Mesenchymal stem cell (in vitro differentiated cells and primary cell): ENCODE measurements at regions not wholly inside any gene's neighbourhood (a gene's known extent, or its start where the extent isn't known, plus 50 kb on each side); places are given as distances from the start of the nearest gene placed in this dataset.
"Not testable (repeated sequence)": the region's sequence is repeated elsewhere in the genome, so short reads cannot be mapped to it uniquely, and the experiment has no call there.

Experiments used
- DNase-seq: peaks from one replicate; pipeline ENCODE4 v3.0.0-alpha.2; 2013
- H2AFZ ChIP-seq: one replicate; pipeline ENCODE4 v1.6.1; 2013; ENCODE audit warnings: low read depth, mild to moderate bottlenecking, control low read depth, inconsistent platforms, low read length, moderate library complexity
- H2AK5ac ChIP-seq: 2 replicates; pipeline ENCODE4 v1.6.1; 2013; ENCODE audit warnings: low read length, moderate library complexity, mild to moderate bottlenecking, inconsistent platforms; ENCODE audit not compliant: severe bottlenecking
- H2BK120ac ChIP-seq: one replicate; pipeline ENCODE4 v1.6.1; 2013; ENCODE audit warnings: low read depth, mild to moderate bottlenecking, inconsistent platforms, low read length, moderate library complexity
- H2BK12ac ChIP-seq, 2 experiments: one replicate each; pipeline ENCODE4 v1.6.1; 2013; ENCODE audit warnings: inconsistent platforms in 2 of 2, low read length in 2 of 2, mild to moderate bottlenecking in 2 of 2, moderate library complexity in 2 of 2, control low read depth in 1 of 2
- H2BK15ac ChIP-seq: one replicate; pipeline ENCODE4 v1.6.1; 2013; ENCODE audit warnings: mild to moderate bottlenecking, low read depth, inconsistent platforms; ENCODE audit not compliant: poor library complexity, severe bottlenecking
- H2BK5ac ChIP-seq: 2 replicates; pipeline ENCODE4 v1.6.1; 2013; ENCODE audit warnings: low read depth, mild to moderate bottlenecking, low read length, control low read depth, inconsistent platforms; ENCODE audit not compliant: poor library complexity, severe bottlenecking
- H3K14ac ChIP-seq, 2 experiments: one replicate each; pipeline ENCODE4 v1.6.1; 2013; ENCODE audit warnings: inconsistent platforms in 2 of 2, low read length in 2 of 2, control low read depth in 1 of 2, mild to moderate bottlenecking in 1 of 2, moderate library complexity in 1 of 2
- H3K18ac ChIP-seq, 2 experiments: one replicate each; pipeline ENCODE4 v1.6.1; 2013; ENCODE audit warnings: inconsistent platforms in 2 of 2, low read length in 2 of 2, control low read depth in 1 of 2, low read depth in 1 of 2, mild to moderate bottlenecking in 1 of 2
- H3K23ac ChIP-seq, 2 experiments: one replicate each; pipeline ENCODE4 v1.6.1; 2013; ENCODE audit warnings: inconsistent platforms in 2 of 2, low read length in 2 of 2, mild to moderate bottlenecking in 2 of 2, moderate library complexity in 2 of 2, control low read depth in 1 of 2
- H3K27ac ChIP-seq: 2 replicates; pipeline ENCODE4 v1.5.1; 2013; ENCODE audit warnings: mild to moderate bottlenecking, moderate library complexity, low read length, control low read depth, inconsistent platforms; ENCODE audit not compliant: poor library complexity, severe bottlenecking
- H3K27me3 ChIP-seq, 2 experiments: 2 replicates each; pipeline versions ENCODE4 v1.6.1 to v1.7.0; 2013; ENCODE audit warnings: low read length in 2 of 2, mild to moderate bottlenecking in 2 of 2, moderate library complexity in 2 of 2, control low read depth in 1 of 2, inconsistent platforms in 1 of 2; ENCODE audit not compliant: control insufficient read depth in 1 of 2, insufficient read depth in 1 of 2
- H3K36me3 ChIP-seq, 2 experiments: 2 replicates each; pipeline versions ENCODE4 v1.6.1 to v1.7.0; 2013; ENCODE audit warnings: low read length in 2 of 2, control low read depth in 1 of 2, inconsistent platforms in 1 of 2, low read depth in 1 of 2, mild to moderate bottlenecking in 1 of 2; ENCODE audit not compliant: insufficient read depth in 2 of 2, control insufficient read depth in 1 of 2
- H3K4ac ChIP-seq, 2 experiments: one replicate each; pipeline ENCODE4 v1.6.1; 2013; ENCODE audit warnings: inconsistent platforms in 2 of 2, low read length in 2 of 2, mild to moderate bottlenecking in 2 of 2, moderate library complexity in 2 of 2, control low read depth in 1 of 2, low read depth in 1 of 2
- H3K4me1 ChIP-seq: 2 replicates; pipeline ENCODE4 v1.6.1; 2013; ENCODE audit warnings: low read depth, low read length, control low read depth; ENCODE audit not compliant: control insufficient read depth, insufficient read depth
- H3K4me2 ChIP-seq: 2 replicates; pipeline ENCODE4 v1.6.1; 2013; ENCODE audit warnings: low read length, mild to moderate bottlenecking, inconsistent platforms; ENCODE audit not compliant: poor library complexity, severe bottlenecking
- H3K4me3 ChIP-seq, 2 experiments: 2 replicates each; pipeline versions ENCODE4 v1.5.1 to v1.7.0; 2013; ENCODE audit warnings: low read length in 2 of 2, mild to moderate bottlenecking in 2 of 2, control low read depth in 1 of 2, low read depth in 1 of 2; ENCODE audit not compliant: insufficient read depth in 1 of 2
- H3K79me1 ChIP-seq: replicated peaks from 2 replicates; pipeline ENCODE4 v1.6.1; 2013; ENCODE audit warnings: mild to moderate bottlenecking, control low read depth, low read length, inconsistent platforms; ENCODE audit not compliant: poor library complexity, severe bottlenecking
- H3K9ac ChIP-seq: 2 replicates; pipeline ENCODE4 v1.7.0; 2013; ENCODE audit warnings: mild to moderate bottlenecking, low read length, moderate library complexity
- H3K9me3 ChIP-seq: 2 replicates; pipeline ENCODE4 v1.7.0; 2013; ENCODE audit warnings: mild to moderate bottlenecking, low read length; ENCODE audit not compliant: control insufficient read depth
- H4K8ac ChIP-seq: one replicate; pipeline ENCODE4 v1.6.1; 2013; ENCODE audit warnings: inconsistent platforms, mild to moderate bottlenecking, low read length, moderate library complexity
- H4K91ac ChIP-seq: one replicate; pipeline ENCODE4 v1.6.1; 2013; ENCODE audit warnings: mild to moderate bottlenecking, low read length, inconsistent platforms
- WGBS: methylation state at CpG from one replicate; pipeline ENCODE4 v1.1.7; 2013; ENCODE audit warnings: mixed read lengths; 5-methylcytosine and 5-hydroxymethylcytosine counted together

DNA sequence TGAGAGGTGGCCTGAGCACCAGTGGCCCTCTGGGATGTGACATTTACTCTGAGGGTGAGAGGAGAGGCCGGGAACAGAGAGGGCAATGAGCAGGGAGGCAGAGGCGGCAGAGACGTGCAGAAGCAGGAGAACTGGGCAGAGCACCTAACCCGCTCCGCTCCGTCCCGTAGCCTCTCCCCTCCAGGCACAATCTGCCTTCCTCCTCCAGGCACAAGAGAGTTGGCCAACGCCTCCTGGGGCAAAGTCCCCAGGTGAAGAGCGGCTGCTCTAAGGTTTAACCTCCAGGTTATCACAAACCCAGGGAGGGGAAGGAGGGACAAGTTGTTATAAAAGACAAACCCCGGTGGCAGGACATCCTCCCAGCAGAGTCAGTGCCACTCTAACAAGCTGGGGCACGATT lies 5430.1 kb upstream of the TPTE start:
- H3K36me3 ChIP-seq, H3K9me3 ChIP-seq, H3K4ac ChIP-seq, H4K91ac ChIP-seq, H2BK15ac ChIP-seq, H3K4me2 ChIP-seq, H3K27me3 ChIP-seq, H2BK12ac ChIP-seq, H3K4me3 ChIP-seq, H4K8ac ChIP-seq, H3K79me1 ChIP-seq, H2BK120ac ChIP-seq, H2AFZ ChIP-seq, H2BK5ac ChIP-seq, H3K18ac ChIP-seq, DNase-seq, H3K9ac ChIP-seq, H3K27ac ChIP-seq, H3K23ac ChIP-seq, H3K4me1 ChIP-seq, H2AK5ac ChIP-seq, H3K14ac ChIP-seq: not testable (repeated sequence)
- WGBS: no CpG with 5 or more reads among the region's 11 CpGs

GRCh38 chr21:5095628-5096027 lies 5425.8 kb upstream of the TPTE start:
- not testable (repeated sequence) for H2BK120ac ChIP-seq, H3K4me3 ChIP-seq, H3K79me1 ChIP-seq, H4K8ac ChIP-seq, H2BK12ac ChIP-seq, H2BK5ac ChIP-seq, H2AK5ac ChIP-seq, H3K27ac ChIP-seq, H3K4ac ChIP-seq, H3K4me1 ChIP-seq, H2BK15ac ChIP-seq, H3K36me3 ChIP-seq, H3K9ac ChIP-seq, H3K27me3 ChIP-seq, H3K4me2 ChIP-seq, H2AFZ ChIP-seq, H4K91ac ChIP-seq, H3K23ac ChIP-seq, H3K18ac ChIP-seq, H3K9me3 ChIP-seq, DNase-seq, H3K14ac ChIP-seq
- WGBS: no CpG with 5 or more reads among the region's 15 CpGs

GRCh38 chr21:5098010-5098743 lies 5423.2 kb upstream of the TPTE start:
- not testable (repeated sequence) for H2AK5ac ChIP-seq, H2BK5ac ChIP-seq, H3K4me1 ChIP-seq, H3K36me3 ChIP-seq, H3K27ac ChIP-seq, H3K9ac ChIP-seq, H3K79me1 ChIP-seq, DNase-seq, H3K18ac ChIP-seq, H3K9me3 ChIP-seq, H3K27me3 ChIP-seq, H3K14ac ChIP-seq, H2BK120ac ChIP-seq, H4K8ac ChIP-seq, H3K4ac ChIP-seq, H2BK12ac ChIP-seq, H2BK15ac ChIP-seq, H3K23ac ChIP-seq, H2AFZ ChIP-seq, H4K91ac ChIP-seq, H3K4me3 ChIP-seq, H3K4me2 ChIP-seq
- WGBS: 100% methylated on average over 2 of the region's 25 CpGs

DNA sequence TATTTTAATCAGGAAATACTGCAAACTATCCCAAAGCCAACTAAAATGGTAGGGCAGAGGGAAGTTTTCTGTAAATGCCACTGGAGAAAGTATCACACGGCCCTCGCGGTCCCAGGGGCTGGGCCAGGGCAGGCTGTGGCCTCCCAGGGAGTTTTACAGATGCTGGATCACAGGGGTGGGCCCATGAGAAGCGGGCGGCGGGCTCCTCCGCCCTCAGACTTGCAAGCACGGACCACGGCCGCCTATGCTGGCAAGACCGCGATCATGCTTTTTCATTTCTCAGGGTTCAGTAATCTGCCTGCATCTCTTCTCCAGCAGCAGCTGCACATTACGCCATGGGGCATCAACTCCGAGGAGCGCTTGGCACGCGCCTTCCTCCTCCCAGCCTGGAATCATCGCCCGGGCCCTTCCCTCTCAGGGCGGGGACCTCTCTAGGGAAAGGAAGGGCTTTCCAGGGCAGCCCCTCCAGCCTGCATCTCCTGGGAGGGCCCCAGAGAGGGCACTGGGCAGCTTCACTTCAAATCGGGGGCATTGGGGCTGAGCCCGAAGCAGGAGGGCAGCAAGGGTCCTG lies 5420.7 kb upstream of the TPTE start:
- H3K9ac ChIP-seq, H3K27me3 ChIP-seq, H3K9me3 ChIP-seq, H2BK120ac ChIP-seq, H3K4me1 ChIP-seq, H3K18ac ChIP-seq, H2BK15ac ChIP-seq, H3K27ac ChIP-seq, H2BK12ac ChIP-seq, H3K79me1 ChIP-seq, DNase-seq, H4K91ac ChIP-seq, H2AFZ ChIP-seq, H3K4ac ChIP-seq, H3K4me3 ChIP-seq, H3K36me3 ChIP-seq, H3K14ac ChIP-seq, H2AK5ac ChIP-seq, H3K23ac ChIP-seq, H2BK5ac ChIP-seq, H4K8ac ChIP-seq, H3K4me2 ChIP-seq: not testable (repeated sequence)
- no CpG with 5 or more reads among the region's 22 CpGs for WGBS
